PC-9 (cell line): ENCODE measurements at regions not wholly inside any gene's neighbourhood (a gene's known extent, or its start where the extent isn't known, plus 50 kb on each side); places are given as distances from the start of the nearest gene placed in this dataset.

Source experiments
- CTCF ChIP-seq: fragments of 200-600 bp; sonication (generic); conservative IDR thresholded peaks from 2 replicates; pipeline ENCODE4 v1.6.1; 2017; ENCODE audit warnings: mixed run types, antibody characterized with exemption, mild to moderate bottlenecking, moderate library complexity
- EZH2 ChIP-seq: fragments of 200-600 bp; sonication (generic); IDR thresholded peaks from 2 replicates; pipeline ENCODE4 v1.8.0; 2017; ENCODE audit warnings: antibody characterized with exemption, low read depth

- TF ChIP-seq CTCF: no peak
- no peak for TF ChIP-seq EZH2
Observed at GRCh38 chr1:83033682-83034081, 965.2 kb downstream of the TTLL7 start.
